GM19395 (cell line): ENCODE measurements at regions not wholly inside any gene's neighbourhood (a gene's known extent, or its start where the extent isn't known, plus 50 kb on each side); places are given as distances from the start of the nearest gene placed in this dataset.

ENCODE experiments used
- ATAC-seq: cut with Tn5 transposase; IDR thresholded peaks from one replicate; pipeline ENCODE4 v1.9.1; 2021; ENCODE audit warnings: mild to moderate bottlenecking, moderate library complexity; ENCODE audit not compliant: unreplicated experiment

DNA sequence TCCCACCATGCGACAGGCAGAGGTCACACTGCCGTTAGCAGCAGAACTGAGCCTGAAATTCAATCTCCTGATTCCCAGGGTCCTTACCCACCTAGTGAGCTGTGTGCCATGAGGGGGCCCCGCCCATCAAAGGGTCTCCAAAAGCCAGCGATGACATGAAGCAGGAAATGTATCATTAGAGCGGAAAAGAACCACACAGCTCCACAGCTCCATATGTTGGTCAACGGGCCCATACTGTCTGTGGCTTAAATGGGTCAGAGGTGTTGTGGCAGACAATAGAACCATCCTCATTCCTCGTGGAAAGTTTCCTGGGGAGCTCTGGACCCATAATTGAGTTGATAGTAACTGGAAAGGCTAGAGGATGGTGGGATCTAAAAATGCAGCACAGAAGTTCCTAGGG lies 68.1 kb upstream of the PODXL start:
- ATAC-seq = no peak

- ATAC-seq = no peak
Observed at GRCh38 chr7:131623154-131623553, 66.7 kb upstream of the PODXL start.

- no peak for ATAC-seq
Observed at GRCh38 chr7:131621652-131622051, 65.2 kb upstream of the PODXL start.

DNA sequence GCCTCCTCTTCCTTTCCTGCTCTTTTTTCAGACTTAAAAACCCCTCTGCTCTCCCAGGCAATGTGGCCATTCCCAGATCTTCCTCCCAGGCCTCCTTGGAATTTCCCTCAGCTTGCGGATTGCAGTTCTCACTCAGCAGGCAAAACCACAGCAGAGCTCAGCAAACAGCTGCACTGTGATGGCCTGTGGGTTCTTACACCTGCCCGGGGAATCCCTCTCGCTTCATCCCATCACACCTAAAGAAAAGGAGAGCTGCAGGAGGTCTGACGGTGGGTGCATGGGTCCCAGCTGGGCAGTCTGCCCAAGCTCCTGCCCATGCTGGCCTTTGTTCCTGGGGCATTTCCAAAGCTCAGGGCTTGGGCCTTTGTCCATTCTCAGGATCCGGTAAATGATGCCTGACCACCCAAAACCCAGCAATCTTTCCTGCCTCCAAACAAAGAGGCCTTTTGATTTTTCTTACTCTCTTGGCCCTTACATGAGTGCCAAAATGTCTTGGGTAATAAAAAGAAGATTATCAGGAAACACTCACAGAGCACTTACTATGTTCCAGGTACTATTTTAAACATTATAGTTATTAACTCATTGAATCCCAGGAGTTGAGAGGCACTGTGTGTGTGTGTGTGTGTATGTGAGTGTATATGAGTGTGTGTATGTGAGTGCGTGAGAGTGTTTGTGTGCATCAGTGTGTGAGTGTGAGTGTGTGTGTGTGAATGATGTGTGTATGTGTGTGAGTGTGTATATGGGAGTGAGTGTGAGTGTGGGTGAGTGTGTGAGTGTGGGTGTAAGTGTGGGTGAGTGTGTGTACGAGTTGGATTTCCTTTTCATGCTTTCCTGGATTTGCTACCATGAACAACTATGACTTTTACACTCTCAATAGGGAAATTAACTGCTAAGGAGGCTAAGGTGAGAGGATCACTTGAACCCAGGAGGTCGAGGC lies 64.5 kb upstream of the PODXL start:
- no peak for ATAC-seq

- ATAC-seq = no peak
Observed at GRCh38 chr7:131619336-131620305, 63.2 kb upstream of the PODXL start.

GRCh38 chr7:131618391-131618790 lies 62.0 kb upstream of the PODXL start:
- ATAC-seq = no peak

GRCh38 chr7:131616487-131617200 lies 60.2 kb upstream of the PODXL start:
- ATAC-seq = no peak

DNA sequence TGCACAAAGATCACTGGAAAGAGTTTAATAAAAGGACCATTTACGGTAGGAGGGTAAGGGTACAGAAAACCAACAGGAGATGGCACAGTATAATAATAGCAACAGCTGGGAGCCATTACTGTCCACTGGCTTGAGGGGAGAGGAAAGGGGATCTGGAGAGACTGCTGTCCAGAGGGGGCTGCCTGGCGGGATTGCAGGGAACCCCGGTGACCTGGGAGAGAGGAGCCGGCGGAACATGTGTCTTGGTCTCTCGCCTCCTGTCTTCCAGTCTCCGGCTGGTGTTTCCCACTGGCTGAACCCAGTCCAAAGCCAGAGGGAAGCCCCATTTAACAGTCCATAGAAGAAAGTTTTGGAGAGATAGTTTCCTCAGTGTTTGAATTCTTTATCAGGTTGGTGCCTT lies 57.5 kb upstream of the PODXL start:
- no peak for ATAC-seq

GRCh38 chr7:131610007-131610406 lies 53.6 kb upstream of the PODXL start:
- ATAC-seq = no peak

DNA sequence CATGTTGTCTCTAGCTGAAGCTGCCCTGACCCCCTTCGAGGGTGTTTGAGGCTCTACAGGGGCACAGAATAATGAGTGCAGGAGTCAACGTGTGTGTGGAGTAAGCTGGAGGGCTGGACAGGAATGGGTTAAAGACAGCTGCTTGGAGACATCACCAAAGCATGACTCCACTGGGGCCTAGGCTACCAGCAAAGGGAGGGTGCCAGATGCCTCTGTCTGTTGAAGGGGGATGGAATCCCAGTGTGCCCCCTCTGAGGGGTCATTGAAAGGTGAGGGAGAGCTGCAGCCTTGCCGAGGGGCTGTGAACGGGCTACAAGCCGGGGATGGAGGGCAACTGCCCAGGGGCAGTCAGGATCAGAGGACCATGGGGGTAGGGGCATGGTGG lies 51.7 kb upstream of the PODXL start:
- ATAC-seq = no peak

GRCh38 chr7:131607291-131608115 lies 51.1 kb upstream of the PODXL start:
- ATAC-seq = no peak

GRCh38 chr7:131606346-131607290 lies 50.2 kb upstream of the PODXL start:
- ATAC-seq = no peak
